ENCODE measurements at regions not wholly inside any gene's neighbourhood (a gene's known extent, or its start where the extent isn't known, plus 50 kb on each side); places are given as distances from the start of the nearest gene placed in this dataset.
A peak's percentile ranks its signal among the peaks of the same experiment; 100 is the strongest.

GRCh38 chr11:70872955-70873735 is 379.2 kb downstream of the SHANK2 start:
- DNase-seq (ENCODE audit: low spot score): peak; percentile 41

- no peak for DNase-seq (ENCODE audit: low spot score)
These were observed 378.5 kb downstream of the SHANK2 start for GRCh38 chr11:70873736-70874412.

- no peak for DNase-seq (ENCODE audit: low spot score)
These were observed 375.7 kb downstream of the SHANK2 start for GRCh38 chr11:70876685-70877084.

GRCh38 chr11:70877151-70877550 is 375.2 kb downstream of the SHANK2 start:
- DNase-seq (ENCODE audit: low spot score): no peak

- no peak for DNase-seq (ENCODE audit: low spot score)
These were observed 374.0 kb downstream of the SHANK2 start for GRCh38 chr11:70878366-70878765.

- DNase-seq (ENCODE audit: low spot score): no peak
These were observed 372.6 kb downstream of the SHANK2 start for GRCh38 chr11:70879601-70880285.

GRCh38 chr11:70880416-70880815 is 372.0 kb downstream of the SHANK2 start:
- no peak for DNase-seq (ENCODE audit: low spot score)

- DNase-seq (ENCODE audit: low spot score): no peak
These were observed 370.2 kb downstream of the SHANK2 start for GRCh38 chr11:70881948-70882715.

- DNase-seq (ENCODE audit: low spot score): no peak
These were observed 369.7 kb downstream of the SHANK2 start for GRCh38 chr11:70882716-70883085.

- DNase-seq (ENCODE audit: low spot score): no peak
These were observed 368.9 kb downstream of the SHANK2 start for GRCh38 chr11:70883323-70883940.

GRCh38 chr11:70883973-70884623 is 368.3 kb downstream of the SHANK2 start:
- peak; percentile 36 for DNase-seq (ENCODE audit: low spot score)

GRCh38 chr11:70885281-70886231 is 366.8 kb downstream of the SHANK2 start:
- DNase-seq (ENCODE audit: low spot score): no peak

- no peak for DNase-seq (ENCODE audit: low spot score)
These were observed 366.1 kb downstream of the SHANK2 start for GRCh38 chr11:70886256-70886655.

GRCh38 chr11:70886676-70887541 is 365.5 kb downstream of the SHANK2 start:
- no peak for DNase-seq (ENCODE audit: low spot score)

- DNase-seq (ENCODE audit: low spot score): no peak
These were observed 364.9 kb downstream of the SHANK2 start for GRCh38 chr11:70887542-70887827.

- no peak for DNase-seq (ENCODE audit: low spot score)
These were observed 364.3 kb downstream of the SHANK2 start for GRCh38 chr11:70888061-70888460.

- no peak for DNase-seq (ENCODE audit: low spot score)
These were observed 363.0 kb downstream of the SHANK2 start for GRCh38 chr11:70889411-70889810.

- DNase-seq (ENCODE audit: low spot score): no peak
These were observed 360.5 kb downstream of the SHANK2 start for GRCh38 chr11:70891844-70892380.

- no peak for DNase-seq (ENCODE audit: low spot score)
These were observed 359.5 kb downstream of the SHANK2 start for GRCh38 chr11:70892889-70893288.

Data from AG08396 (cell line).